CD4-positive, alpha-beta memory T cell (primary cell): ENCODE measurements at regions not wholly inside any gene's neighbourhood (a gene's known extent, or its start where the extent isn't known, plus 50 kb on each side); places are given as distances from the start of the nearest gene placed in this dataset.

ENCODE experiments used
- CTCF ChIA-PET: fragments of 350-600 bp; sonication (Branson Sonifier 250); formaldehyde crosslinking; loops from one replicate; lab custom pipeline; 2021; ENCODE audit warnings: inconsistent platforms; ENCODE audit not compliant: partially characterized antibody; lab: Charles Lee
- POLR2A ChIA-PET: fragments of 350-600 bp; sonication (Branson Sonifier 250); formaldehyde crosslinking; loops from one replicate; lab custom pipeline; 2021; ENCODE audit not compliant: partially characterized antibody; lab: Charles Lee
- DNase-seq, 5 donors: peaks; one replicate each; pipeline versions ENCODE4 v3.0.0 to v3.0.0-alpha.2; 2020 to 2022; ENCODE audit warnings: mixed read lengths in 1 of 5
- H3K27ac ChIP-seq: one replicate; pipeline ENCODE4 v1.7.0; 2013; ENCODE audit warnings: low read depth, low read length
- H3K27me3 ChIP-seq: 2 replicates; pipeline ENCODE4 v1.7.0; 2013; ENCODE audit warnings: mild to moderate bottlenecking, low read length, moderate library complexity; ENCODE audit not compliant: insufficient read depth
- H3K36me3 ChIP-seq: 2 replicates; pipeline ENCODE4 v1.7.0; 2013; ENCODE audit warnings: mild to moderate bottlenecking, low read length, moderate library complexity; ENCODE audit not compliant: insufficient read depth
- H3K4me1 ChIP-seq: 2 replicates; pipeline ENCODE4 v1.7.0; 2013; ENCODE audit warnings: mild to moderate bottlenecking, low read length, moderate library complexity; ENCODE audit not compliant: insufficient read depth
- H3K4me3 ChIP-seq, 2 donors: one replicate each; pipeline ENCODE4 v1.7.0; 2013; ENCODE audit warnings: low read length in 2 of 2, mild to moderate bottlenecking in 1 of 2
- H3K9me3 ChIP-seq, 2 donors: one replicate each; pipeline ENCODE4 v1.7.0; 2013; ENCODE audit warnings: low read length in 2 of 2, control low read depth in 1 of 2; ENCODE audit not compliant: control insufficient read depth in 1 of 2
- H3K27ac Mint-ChIP-seq, 7 donors: one replicate each; pipeline ENCODE4 v1.8.0; 2020 to 2021; ENCODE audit warnings: mixed read lengths in 7 of 7, mild to moderate bottlenecking in 6 of 7, inconsistent platforms in 3 of 7, moderate library complexity in 3 of 7
- H3K27me3 Mint-ChIP-seq, 2 donors: one replicate each; pipeline ENCODE4 v1.8.0; 2020 to 2021; ENCODE audit warnings: mixed read lengths in 2 of 2
- H3K36me3 Mint-ChIP-seq, 2 donors: one replicate each; pipeline ENCODE4 v1.8.0; 2020 to 2021; ENCODE audit warnings: mixed read lengths in 2 of 2, inconsistent platforms in 1 of 2, mild to moderate bottlenecking in 1 of 2
- H3K4me1 Mint-ChIP-seq, 4 donors: one replicate each; pipeline ENCODE4 v1.8.0; 2020 to 2021; ENCODE audit warnings: mixed read lengths in 4 of 4, mild to moderate bottlenecking in 1 of 4
- H3K4me3 Mint-ChIP-seq, 8 donors: one replicate each; pipeline ENCODE4 v1.8.0; 2020 to 2021; ENCODE audit warnings: mixed read lengths in 8 of 8, mild to moderate bottlenecking in 7 of 8, moderate library complexity in 6 of 8, inconsistent platforms in 3 of 8
- H3K9me3 Mint-ChIP-seq, 8 donors: one replicate each; pipeline ENCODE4 v1.8.0; 2020 to 2021; ENCODE audit warnings: mixed read lengths in 8 of 8, mild to moderate bottlenecking in 5 of 8, inconsistent platforms in 3 of 8, moderate library complexity in 1 of 8
- intact Hi-C: fragments of 100-400 bp; cut with micrococcal nuclease; formaldehyde crosslinking; loops from one replicate; pipeline ENCODE4 v1.15.1; 2023

DNA sequence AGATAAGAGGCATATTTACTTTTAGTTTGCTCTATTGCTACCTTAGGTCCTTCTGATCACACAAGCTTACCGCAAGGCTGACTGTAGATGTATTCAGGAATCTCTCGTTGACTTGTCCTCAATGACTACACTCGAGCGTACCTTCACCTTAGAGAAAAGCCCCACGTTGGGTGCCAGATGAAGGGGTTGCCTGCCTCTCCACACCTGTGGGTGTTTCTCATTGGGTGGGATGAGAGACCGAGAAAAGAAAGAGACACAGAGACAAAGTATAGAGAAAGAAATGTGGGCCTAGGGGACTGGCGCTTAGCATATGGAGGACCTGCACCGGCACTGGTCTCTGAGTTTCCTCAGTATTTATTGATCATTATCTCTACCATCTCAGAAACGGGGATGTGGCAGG is 51.8 kb downstream of the ASCL4 start:
- no peak for DNase-seq
- H3K9me3 ChIP-seq, result peaks cover 0 to 18% of the 10 kb centered on the region in 2 donors
- no peaks in the 10 kb centered on the region for H3K36me3 ChIP-seq
- intact Hi-C loops, result no loop called here
- H3K27ac ChIP-seq, result no peak overlapping the region
- H3K27me3 ChIP-seq, result no peaks in the 10 kb centered on the region
- POLR2A ChIA-PET, result no interaction called here
- H3K27me3 Mint-ChIP-seq, result peaks cover 10 to 23% of the 10 kb centered on the region in 2 donors
- peaks cover 4 to 6% of the 10 kb centered on the region in 2 donors for H3K36me3 Mint-ChIP-seq
- H3K4me1 Mint-ChIP-seq, result no peaks in the 10 kb centered on the region
- H3K4me3 ChIP-seq, result no peak overlapping the region
- CTCF ChIA-PET, result no interaction called here
- no peak overlapping the region for H3K4me3 Mint-ChIP-seq
- no peaks in the 10 kb centered on the region for H3K4me1 ChIP-seq
- H3K27ac Mint-ChIP-seq, result no peak overlapping the region
- peaks cover 15 to 73% (median 42%) of the 10 kb centered on the region in 8 donors for H3K9me3 Mint-ChIP-seq

DNA sequence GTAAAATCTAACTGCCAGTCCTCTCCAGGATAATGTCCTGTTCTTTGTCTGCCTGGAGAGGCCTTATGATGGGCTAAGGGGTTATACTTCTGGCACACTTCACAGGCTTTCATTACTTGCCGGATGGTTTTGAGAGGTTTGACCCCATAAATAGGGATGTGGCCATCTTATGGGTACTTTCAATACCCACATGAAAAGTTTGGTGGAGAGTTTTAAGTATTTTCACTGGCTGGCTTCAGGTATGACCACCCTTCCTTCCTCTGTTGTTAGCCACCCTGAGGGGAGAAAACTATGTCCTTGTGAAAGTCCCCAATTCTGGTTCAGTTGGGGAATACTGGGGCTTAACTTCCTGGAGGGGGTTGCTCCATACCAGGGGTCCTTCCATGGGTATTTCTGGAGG is 54.8 kb downstream of the ASCL4 start:
- intact Hi-C loops, result no loop called here
- H3K4me1 ChIP-seq, result no peaks in the 10 kb centered on the region
- H3K4me3 Mint-ChIP-seq, result no peak overlapping the region
- peaks cover 15 to 57% (median 38%) of the 10 kb centered on the region in 8 donors for H3K9me3 Mint-ChIP-seq
- CTCF ChIA-PET, result no interaction called here
- peaks cover 11 to 31% of the 10 kb centered on the region in 2 donors for H3K27me3 Mint-ChIP-seq
- no peaks in the 10 kb centered on the region for H3K4me1 Mint-ChIP-seq
- H3K36me3 ChIP-seq, result no peaks in the 10 kb centered on the region
- peaks cover 4 to 6% of the 10 kb centered on the region in 2 donors for H3K36me3 Mint-ChIP-seq
- no peak overlapping the region for H3K4me3 ChIP-seq
- no peak for DNase-seq
- H3K27ac Mint-ChIP-seq, result no peak overlapping the region
- POLR2A ChIA-PET, result no interaction called here
- H3K27ac ChIP-seq, result no peak overlapping the region
- peaks cover 0 to 18% of the 10 kb centered on the region in 2 donors for H3K9me3 ChIP-seq
- H3K27me3 ChIP-seq, result no peaks in the 10 kb centered on the region

DNA sequence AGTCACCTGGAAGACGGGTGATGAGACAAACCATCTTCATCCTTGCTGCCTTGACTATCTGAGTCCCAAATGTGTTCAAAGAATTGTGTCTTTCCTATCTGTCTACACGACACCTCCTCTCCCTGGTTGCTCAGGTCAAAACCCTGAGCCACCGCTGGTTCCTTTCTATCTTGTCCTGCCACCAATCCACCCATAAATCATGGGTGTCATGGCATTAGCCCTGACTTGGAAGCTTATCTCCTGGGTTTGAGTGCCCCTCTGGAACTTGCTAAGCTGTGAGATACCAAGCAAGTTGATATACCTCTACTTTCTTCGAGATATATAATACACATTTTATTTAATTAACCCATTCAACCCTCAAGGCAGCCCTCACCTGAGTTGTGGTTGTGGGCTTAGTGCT is 57.9 kb downstream of the ASCL4 start:
- ChIA-PET POLR2A (no interaction called here), CTCF (no interaction called here)
- peaks cover 16 to 40% of the 10 kb centered on the region in 2 donors for H3K27me3 Mint-ChIP-seq
- Histone ChIP-seq H3K27ac (no peak overlapping the region), H3K4me3 (no peak overlapping the region), H3K9me3 (peaks cover 0 to under 1% of the 10 kb centered on the region in 2 donors), H3K27me3 (no peaks in the 10 kb centered on the region), H3K36me3 (no peaks in the 10 kb centered on the region), H3K4me1 (no peaks in the 10 kb centered on the region)
- H3K9me3 Mint-ChIP-seq, result peaks cover 4 to 26% (median 11%) of the 10 kb centered on the region in 8 donors
- no peak for DNase-seq
- H3K36me3 Mint-ChIP-seq, result peaks cover 4% of the 10 kb centered on the region in 2 donors
- H3K4me1 Mint-ChIP-seq, result no peaks in the 10 kb centered on the region
- H3K27ac Mint-ChIP-seq, result no peak overlapping the region
- intact Hi-C loops, result no loop called here
- H3K4me3 Mint-ChIP-seq, result no peak overlapping the region

DNA sequence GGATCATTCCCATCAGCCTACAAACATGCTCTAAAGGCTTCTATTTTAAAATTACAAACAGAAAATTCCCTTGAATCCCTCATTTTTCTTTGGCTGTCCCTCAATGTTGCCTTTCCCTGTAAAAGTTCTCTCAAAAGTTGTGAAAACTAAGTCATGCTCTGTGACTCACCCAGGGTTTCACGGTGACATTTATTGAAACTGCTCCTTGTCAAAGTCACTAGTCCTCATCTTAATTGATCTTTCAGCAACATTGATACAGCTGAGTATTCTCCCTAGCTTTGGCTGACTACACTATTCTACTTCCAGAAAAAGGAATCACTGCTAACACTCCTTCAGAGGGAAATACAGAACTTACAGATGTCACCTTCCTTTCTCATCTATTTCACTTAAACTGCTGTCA is 65.7 kb downstream of the ASCL4 start:
- H3K9me3 ChIP-seq, result no peaks in the 10 kb centered on the region
- H3K4me3 Mint-ChIP-seq, result no peak overlapping the region
- no peak overlapping the region for H3K27ac Mint-ChIP-seq
- ChIA-PET CTCF (no interaction called here), POLR2A (no interaction called here)
- H3K27me3 ChIP-seq, result no peaks in the 10 kb centered on the region
- H3K4me1 Mint-ChIP-seq, result peaks cover 0 to 5% (median 3%) of the 10 kb centered on the region in 4 donors
- no peaks in the 10 kb centered on the region for H3K36me3 Mint-ChIP-seq
- no peak overlapping the region for H3K27ac ChIP-seq
- intact Hi-C loops, result no loop called here
- no peaks in the 10 kb centered on the region for H3K36me3 ChIP-seq
- DNase-seq, result no peak
- peaks cover 18 to 32% of the 10 kb centered on the region in 2 donors for H3K27me3 Mint-ChIP-seq
- H3K4me3 ChIP-seq, result no peak overlapping the region
- no peaks in the 10 kb centered on the region for H3K4me1 ChIP-seq
- H3K9me3 Mint-ChIP-seq, result no peaks in the 10 kb centered on the region

DNA sequence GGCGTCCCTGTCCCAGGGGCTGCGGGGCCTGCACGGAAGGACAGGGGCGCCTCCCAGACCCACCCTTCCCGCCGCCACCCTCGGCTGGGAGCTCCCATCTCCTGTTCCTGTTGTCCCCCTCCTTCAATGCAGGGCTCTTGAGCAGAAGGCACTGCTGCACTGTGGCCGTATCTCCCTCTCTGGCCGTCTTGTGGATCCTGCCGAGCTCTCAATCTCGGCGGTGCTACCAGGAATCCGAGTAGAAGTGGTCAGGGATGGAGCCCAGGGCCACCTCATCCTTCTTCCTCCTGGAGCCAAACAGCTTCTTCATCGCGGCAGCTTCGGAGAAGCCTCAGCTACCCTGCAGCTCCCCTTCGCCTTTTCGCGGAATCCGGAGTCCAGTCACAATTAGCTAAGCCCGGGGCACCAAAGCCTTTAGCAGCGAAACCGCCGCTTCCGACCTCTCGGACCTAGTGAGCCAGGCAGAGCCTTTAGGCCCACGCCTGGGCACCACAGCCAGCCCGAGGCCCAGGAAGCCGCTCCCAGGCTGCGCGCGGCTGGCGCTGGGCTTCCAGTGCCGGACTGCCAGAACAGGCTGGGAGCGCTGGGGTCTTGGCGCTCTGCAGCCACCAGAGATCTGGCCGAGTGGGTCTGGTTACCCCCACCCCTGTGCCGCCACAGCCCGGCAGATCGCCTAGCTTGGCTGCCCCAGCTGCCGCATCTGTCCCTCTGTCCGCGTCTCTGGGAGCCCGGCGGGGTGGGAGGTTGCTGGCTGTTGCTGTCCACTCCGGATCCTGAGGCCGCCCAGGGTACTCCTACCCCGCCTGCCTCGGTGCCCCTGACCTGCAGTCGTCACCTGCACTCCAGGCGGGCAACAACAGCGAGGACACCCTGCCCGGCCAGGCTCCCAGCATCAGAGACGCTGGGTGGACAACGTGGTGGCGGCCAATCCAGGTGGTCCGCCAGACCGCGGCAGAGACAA is 69.1 kb downstream of the ASCL4 start:
- Histone ChIP-seq H3K27ac (no peak overlapping the region), H3K9me3 (no peaks in the 10 kb centered on the region), H3K4me1 (no peaks in the 10 kb centered on the region), H3K36me3 (no peaks in the 10 kb centered on the region), H3K27me3 (no peaks in the 10 kb centered on the region), H3K4me3 (no peak overlapping the region)
- ChIA-PET CTCF (no interaction called here), POLR2A (no interaction called here)
- no peaks in the 10 kb centered on the region for H3K9me3 Mint-ChIP-seq
- no peak for DNase-seq
- peaks cover 33 to 39% of the 10 kb centered on the region in 2 donors for H3K27me3 Mint-ChIP-seq
- peaks cover 0 to 5% (median 3%) of the 10 kb centered on the region in 4 donors for H3K4me1 Mint-ChIP-seq
- intact Hi-C loops, result no loop called here
- H3K4me3 Mint-ChIP-seq, result peak overlapping the region in 2 of 8 donors; percentile 59 to 64
- H3K27ac Mint-ChIP-seq, result no peak overlapping the region
- H3K36me3 Mint-ChIP-seq, result no peaks in the 10 kb centered on the region

DNA sequence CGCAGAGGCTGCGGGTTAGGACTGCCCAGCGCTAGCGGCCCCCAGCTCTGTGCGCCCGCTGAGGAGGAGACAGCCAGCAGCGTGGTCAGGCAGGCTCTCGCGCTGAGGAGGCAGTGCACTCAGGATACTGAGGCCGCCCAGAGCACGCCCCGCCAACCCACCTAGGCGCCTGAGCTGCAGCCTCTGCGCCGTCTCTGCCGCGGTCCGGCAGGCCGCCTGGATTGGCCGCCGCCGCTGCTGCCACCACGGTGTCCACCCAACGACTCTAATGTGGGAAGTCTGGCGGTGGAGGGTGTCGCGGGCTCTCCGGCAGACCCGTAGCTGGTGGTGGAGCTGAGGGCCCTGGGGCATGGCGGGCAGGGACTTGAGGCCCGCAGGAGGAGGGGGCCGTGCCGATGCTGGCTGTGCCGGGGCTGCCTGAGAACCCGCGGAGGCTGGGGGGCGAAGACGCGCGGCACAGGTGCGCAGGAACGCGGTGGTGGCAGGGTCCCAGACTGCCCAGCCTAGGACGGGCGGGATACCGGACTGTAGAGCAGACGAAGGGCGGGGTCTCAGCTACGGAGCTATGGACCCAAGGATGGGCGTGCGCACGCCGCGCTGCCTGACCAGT is 69.9 kb downstream of the ASCL4 start:
- Histone ChIP-seq H3K4me3 (no peak overlapping the region), H3K4me1 (no peaks in the 10 kb centered on the region), H3K9me3 (no peaks in the 10 kb centered on the region), H3K36me3 (no peaks in the 10 kb centered on the region), H3K27me3 (no peaks in the 10 kb centered on the region), H3K27ac (no peak overlapping the region)
- Mint-ChIP-seq H3K27me3 (peaks cover 36 to 43% of the 10 kb centered on the region in 2 donors), H3K9me3 (no peaks in the 10 kb centered on the region), H3K27ac (no peak overlapping the region), H3K4me1 (peaks cover 0 to 5% (median 3%) of the 10 kb centered on the region in 4 donors), H3K36me3 (no peaks in the 10 kb centered on the region), H3K4me3 (no peak overlapping the region)
- intact Hi-C loops, result no loop called here
- ChIA-PET POLR2A (no interaction called here), CTCF (no interaction called here)
- no peak for DNase-seq

DNA sequence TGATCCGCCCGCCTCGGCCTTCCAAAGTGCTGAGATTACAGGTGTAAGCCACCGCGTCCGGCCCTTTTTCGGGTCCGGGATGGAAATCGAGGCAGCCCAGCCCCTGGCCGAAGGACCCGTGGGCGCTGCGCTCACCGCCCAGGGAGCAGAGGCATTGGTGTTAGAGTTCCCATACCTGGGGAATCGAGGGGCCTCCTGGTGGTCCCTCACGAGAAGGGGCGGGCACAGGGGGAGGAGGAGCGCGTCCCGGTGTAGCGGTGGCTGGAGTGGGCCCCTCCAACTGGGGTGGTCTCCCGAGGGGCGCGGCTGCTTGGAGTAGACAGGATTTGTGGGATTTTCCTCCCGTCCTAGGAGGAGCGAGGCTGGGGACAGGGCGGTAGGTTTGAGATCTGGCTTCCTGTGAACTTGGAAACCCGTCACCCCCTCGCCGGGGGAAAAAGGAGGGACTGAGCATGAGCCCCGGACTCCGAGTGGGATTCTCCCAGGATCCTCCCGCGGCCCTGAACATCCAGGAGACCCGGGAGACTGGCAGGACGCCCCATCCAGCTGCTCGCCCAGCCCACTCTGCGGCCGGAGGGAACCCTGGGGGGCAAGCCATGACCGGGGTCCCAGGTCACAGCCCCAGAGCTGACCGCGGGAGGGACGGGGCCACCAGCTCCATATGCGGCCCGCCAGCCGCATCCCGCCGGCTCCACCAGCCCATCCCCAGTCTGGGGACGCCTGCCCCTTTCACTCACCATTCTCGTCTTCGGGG is 70.9 kb downstream of the ASCL4 start:
- H3K4me3 Mint-ChIP-seq, result no peak overlapping the region
- H3K36me3 ChIP-seq, result no peaks in the 10 kb centered on the region
- H3K4me1 Mint-ChIP-seq, result peaks cover 0 to 5% (median 3%) of the 10 kb centered on the region in 4 donors
- CTCF ChIA-PET, result no interaction called here
- H3K27me3 ChIP-seq, result no peaks in the 10 kb centered on the region
- POLR2A ChIA-PET, result no interaction called here
- no peaks in the 10 kb centered on the region for H3K9me3 Mint-ChIP-seq
- no peak for DNase-seq
- H3K27ac ChIP-seq, result no peak overlapping the region
- H3K4me3 ChIP-seq, result no peak overlapping the region
- H3K27ac Mint-ChIP-seq, result no peak overlapping the region
- no peaks in the 10 kb centered on the region for H3K4me1 ChIP-seq
- H3K9me3 ChIP-seq, result no peaks in the 10 kb centered on the region
- peaks cover 34 to 41% of the 10 kb centered on the region in 2 donors for H3K27me3 Mint-ChIP-seq
- no peaks in the 10 kb centered on the region for H3K36me3 Mint-ChIP-seq
- intact Hi-C loops, result no loop called here
